Upper lobe of right lung (tissue), 1 donor: ENCODE measurements at regions not wholly inside any gene's neighbourhood (a gene's known extent, or its start where the extent isn't known, plus 50 kb on each side); places are given as distances from the start of the nearest gene placed in this dataset.

Experiments used
- ATAC-seq: fragments of 200-7000 bp; cut with Tn5 transposase; one replicate; pipeline ENCODE4 v1.9.1; 2020; ENCODE audit warnings: mild to moderate bottlenecking, moderate library complexity
- DNase-seq: peaks from one replicate; pipeline ENCODE4 v3.0.0-alpha.2; 2020
- H3K27ac ChIP-seq: fragments of 200-600 bp; one replicate; pipeline ENCODE4 v1.8.0; 2022
- H3K27me3 ChIP-seq: fragments of 200-600 bp; one replicate; pipeline ENCODE4 v1.8.0; 2022; ENCODE audit warnings: mild to moderate bottlenecking
- H3K36me3 ChIP-seq: fragments of 200-600 bp; one replicate; pipeline ENCODE4 v1.8.0; 2022
- H3K4me1 ChIP-seq: fragments of 200-600 bp; one replicate; pipeline ENCODE4 v1.8.0; 2022
- H3K4me3 ChIP-seq: fragments of 200-600 bp; one replicate; pipeline ENCODE4 v1.8.0; 2022; ENCODE audit warnings: mild to moderate bottlenecking
- H3K9me3 ChIP-seq: fragments of 200-600 bp; one replicate; pipeline ENCODE4 v1.8.0; 2022
- intact Hi-C: fragments of 100-400 bp; cut with DNase I; formaldehyde crosslinking; loops from one replicate; pipeline ENCODE4 v1.11.0; 2022
- TF ChIP-seq, protein P1 (sequence below): fragments of 200-600 bp; IDR thresholded peaks from one replicate; pipeline ENCODE4 v1.8.0; 2022; ENCODE audit warnings: antibody characterized with exemption
- donor health status: DM: no; HTN: yes; CAD: no; lungs with severe emphysema.

DNA sequence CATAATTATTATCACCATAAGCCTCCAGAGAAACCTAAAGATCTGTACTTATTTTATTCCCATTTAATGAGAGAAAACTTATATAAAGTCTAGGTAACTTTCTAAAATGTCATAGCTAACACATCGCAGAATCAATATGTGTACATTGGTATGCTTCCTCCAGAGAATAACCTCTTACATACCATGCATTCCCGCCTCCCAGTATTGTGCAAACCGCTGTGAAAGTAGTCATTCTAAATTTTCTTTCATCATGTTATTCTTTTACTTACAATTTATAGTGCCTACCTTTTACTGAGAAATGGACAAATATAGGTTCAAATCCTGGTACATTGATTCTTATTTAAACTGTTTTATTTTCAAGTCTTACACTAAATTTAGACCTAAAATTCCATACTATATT lies 463.4 kb downstream of the LRFN5 start:
- ATAC-seq (no peak), DNase-seq (no peak)
- Histone ChIP-seq H3K4me1 (no peaks in the 10 kb centered on the region), H3K9me3 (no peaks in the 10 kb centered on the region), H3K4me3 (no peak overlapping the region), H3K36me3 (no peaks in the 10 kb centered on the region), H3K27me3 (no peaks in the 10 kb centered on the region), H3K27ac (no peak overlapping the region)
- intact Hi-C loops, result no loop called here
- TF ChIP-seq, protein P1, sequence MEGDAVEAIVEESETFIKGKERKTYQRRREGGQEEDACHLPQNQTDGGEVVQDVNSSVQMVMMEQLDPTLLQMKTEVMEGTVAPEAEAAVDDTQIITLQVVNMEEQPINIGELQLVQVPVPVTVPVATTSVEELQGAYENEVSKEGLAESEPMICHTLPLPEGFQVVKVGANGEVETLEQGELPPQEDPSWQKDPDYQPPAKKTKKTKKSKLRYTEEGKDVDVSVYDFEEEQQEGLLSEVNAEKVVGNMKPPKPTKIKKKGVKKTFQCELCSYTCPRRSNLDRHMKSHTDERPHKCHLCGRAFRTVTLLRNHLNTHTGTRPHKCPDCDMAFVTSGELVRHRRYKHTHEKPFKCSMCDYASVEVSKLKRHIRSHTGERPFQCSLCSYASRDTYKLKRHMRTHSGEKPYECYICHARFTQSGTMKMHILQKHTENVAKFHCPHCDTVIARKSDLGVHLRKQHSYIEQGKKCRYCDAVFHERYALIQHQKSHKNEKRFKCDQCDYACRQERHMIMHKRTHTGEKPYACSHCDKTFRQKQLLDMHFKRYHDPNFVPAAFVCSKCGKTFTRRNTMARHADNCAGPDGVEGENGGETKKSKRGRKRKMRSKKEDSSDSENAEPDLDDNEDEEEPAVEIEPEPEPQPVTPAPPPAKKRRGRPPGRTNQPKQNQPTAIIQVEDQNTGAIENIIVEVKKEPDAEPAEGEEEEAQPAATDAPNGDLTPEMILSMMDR, result no peak

DNA sequence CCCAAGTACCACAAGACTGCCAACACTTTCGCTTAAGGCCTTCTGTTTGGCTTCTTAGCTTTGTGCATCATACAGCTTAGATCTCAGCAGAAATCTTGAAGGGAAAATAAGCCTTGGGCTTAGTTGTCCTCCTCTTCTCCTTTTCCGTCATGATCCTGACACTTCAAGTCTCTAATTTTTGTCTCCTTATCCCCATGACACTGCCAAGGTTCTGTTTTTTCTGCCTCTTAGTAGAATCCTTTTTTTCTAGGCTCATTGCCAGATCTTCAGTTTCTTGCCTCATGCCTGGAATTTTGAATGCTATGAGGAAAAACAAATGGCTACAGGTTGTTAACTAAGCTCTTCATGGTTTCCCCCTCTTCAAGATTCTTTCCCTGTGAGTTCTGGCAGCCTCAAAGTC lies 450.4 kb downstream of the LRFN5 start:
- ATAC-seq, result no peak
- no peak for DNase-seq
- intact Hi-C loops, result no loop called here
- no peak overlapping the region for H3K27ac ChIP-seq
- H3K27me3 ChIP-seq, result no peaks in the 10 kb centered on the region
- H3K4me3 ChIP-seq, result no peak overlapping the region
- no peaks in the 10 kb centered on the region for H3K9me3 ChIP-seq
- TF ChIP-seq, protein P1, result no peak
- no peaks in the 10 kb centered on the region for H3K36me3 ChIP-seq
- no peaks in the 10 kb centered on the region for H3K4me1 ChIP-seq

DNA sequence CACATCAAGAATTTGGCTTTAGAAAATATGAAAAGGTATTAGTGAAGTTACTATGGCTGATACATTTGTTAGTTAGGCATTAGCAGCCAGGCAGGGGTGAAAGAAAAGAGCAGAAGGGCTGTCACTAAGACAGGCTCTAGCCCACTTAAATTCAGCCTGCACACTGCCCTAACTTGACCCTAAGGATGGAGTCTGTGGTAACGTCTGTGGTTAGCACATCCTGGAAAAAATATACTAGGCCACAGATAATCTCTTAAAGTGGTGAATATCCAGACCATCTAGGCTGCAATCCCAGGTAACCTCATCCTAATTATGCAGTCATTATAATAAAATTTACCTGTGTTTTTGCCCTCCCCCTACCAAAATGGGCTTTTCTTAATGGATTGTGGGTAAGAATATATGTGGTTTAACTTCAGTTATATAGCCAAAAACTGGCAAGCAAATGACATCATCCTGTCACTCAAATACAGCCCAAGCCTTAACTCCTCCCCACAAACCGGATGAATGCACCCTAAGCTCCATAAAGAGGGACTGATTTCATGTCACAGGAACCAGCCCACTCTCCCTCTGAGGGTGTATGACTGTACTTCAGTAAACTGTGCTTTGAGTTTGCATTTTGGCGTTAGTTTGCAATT lies 440.9 kb downstream of the LRFN5 start:
- DNase-seq (no peak), ATAC-seq (no peak)
- Histone ChIP-seq H3K4me3 (no peak overlapping the region), H3K4me1 (no peaks in the 10 kb centered on the region), H3K27ac (no peak overlapping the region), H3K27me3 (no peaks in the 10 kb centered on the region), H3K9me3 (no peaks in the 10 kb centered on the region), H3K36me3 (no peaks in the 10 kb centered on the region)
- TF ChIP-seq, protein P1, result no peak
- intact Hi-C loops, result no loop called here

DNA sequence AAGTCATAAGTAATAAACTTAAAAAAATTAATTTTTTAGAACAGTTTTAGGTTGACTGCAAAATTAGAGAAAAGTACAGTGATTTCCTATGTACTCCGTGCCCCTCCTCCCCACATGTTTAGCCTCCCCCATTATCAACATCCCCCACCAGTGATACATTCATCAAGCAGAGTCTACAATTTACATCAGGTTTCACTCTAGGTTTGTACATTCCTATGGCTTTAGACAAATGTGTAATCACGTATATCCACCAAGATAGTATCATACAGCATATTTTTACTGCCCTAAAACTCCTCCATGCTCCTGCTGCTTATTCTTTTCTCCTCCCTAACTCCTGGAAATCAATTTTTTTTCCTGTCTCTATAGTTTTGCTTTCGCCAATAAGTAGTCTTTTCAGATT lies 438.7 kb downstream of the LRFN5 start:
- no peak for ATAC-seq
- no peaks in the 10 kb centered on the region for H3K36me3 ChIP-seq

DNA sequence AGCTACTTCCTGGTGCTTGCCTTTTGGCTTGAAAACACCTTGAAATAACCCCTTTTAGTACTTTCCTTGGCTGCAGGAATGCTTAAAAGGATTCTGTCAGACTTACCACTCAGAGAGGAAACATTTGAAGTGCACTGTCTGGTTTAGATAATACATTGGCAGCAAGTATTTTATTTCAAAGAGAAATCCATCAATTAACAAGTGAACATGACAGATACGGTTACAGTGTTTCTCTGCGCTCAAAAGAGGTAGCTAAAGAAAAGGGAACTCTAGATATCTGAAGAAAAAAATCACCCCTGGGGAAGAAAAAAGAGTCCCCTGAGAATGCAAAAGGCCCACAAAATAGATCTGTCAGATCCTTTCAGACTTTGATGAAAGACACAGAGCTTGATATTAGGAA lies 421.9 kb downstream of the LRFN5 start:
- Histone ChIP-seq H3K4me3 (no peak overlapping the region), H3K4me1 (no peaks in the 10 kb centered on the region), H3K27me3 (no peaks in the 10 kb centered on the region), H3K27ac (no peak overlapping the region), H3K36me3 (no peaks in the 10 kb centered on the region), H3K9me3 (no peaks in the 10 kb centered on the region)
- TF ChIP-seq, protein P1, result no peak
- ATAC-seq (no peak), DNase-seq (no peak)
- intact Hi-C loops, result no loop called here

More for the DNA sequence above, 438.7 kb downstream of the LRFN5 start:
- intact Hi-C loops, result no loop called here
- Histone ChIP-seq H3K4me1 (no peaks in the 10 kb centered on the region), H3K27me3 (no peaks in the 10 kb centered on the region), H3K4me3 (no peak overlapping the region), H3K9me3 (no peaks in the 10 kb centered on the region), H3K27ac (no peak overlapping the region)
- TF ChIP-seq, protein P1, result no peak
- no peak for DNase-seq

DNA sequence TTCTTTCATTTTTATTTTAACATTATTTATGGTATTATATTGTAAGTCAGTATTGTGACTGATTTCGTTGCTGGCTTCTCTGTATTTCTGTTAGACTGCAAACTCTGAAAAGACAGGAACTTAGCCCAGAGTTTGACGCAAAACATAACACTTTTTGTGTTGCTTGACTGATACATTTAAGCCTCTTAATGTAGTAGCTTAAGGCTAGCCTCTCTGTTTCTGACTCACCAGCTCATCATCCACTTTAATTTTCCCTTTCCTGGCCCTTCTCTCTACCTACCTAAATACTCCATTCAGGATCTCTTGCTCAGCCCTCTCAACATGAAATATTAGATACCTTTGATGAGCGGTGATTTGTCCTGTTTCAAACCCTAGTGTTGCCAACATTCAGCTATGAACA lies 420.6 kb downstream of the LRFN5 start:
- Histone ChIP-seq H3K27me3 (no peaks in the 10 kb centered on the region), H3K9me3 (no peaks in the 10 kb centered on the region), H3K4me3 (no peak overlapping the region), H3K36me3 (no peaks in the 10 kb centered on the region), H3K27ac (no peak overlapping the region), H3K4me1 (no peaks in the 10 kb centered on the region)
- ATAC-seq, result no peak
- DNase-seq, result no peak
- intact Hi-C loops, result no loop called here
- TF ChIP-seq, protein P1, result no peak
